IPS-18a (cell line): ENCODE measurements at regions not wholly inside any gene's neighbourhood (a gene's known extent, or its start where the extent isn't known, plus 50 kb on each side); places are given as distances from the start of the nearest gene placed in this dataset.

Experiments
- H3K27ac ChIP-seq: one replicate; pipeline ENCODE4 v1.5.1; 2013; ENCODE audit warnings: low read length
- H3K27me3 ChIP-seq: one replicate; pipeline ENCODE4 v1.6.1; 2013; ENCODE audit warnings: mild to moderate bottlenecking, low read length; ENCODE audit not compliant: control insufficient read depth, insufficient read depth
- H3K36me3 ChIP-seq: one replicate; pipeline ENCODE4 v1.6.1; 2013; ENCODE audit warnings: low read depth, low read length; ENCODE audit not compliant: control insufficient read depth
- H3K4me1 ChIP-seq: one replicate; pipeline ENCODE4 v1.6.1; 2013; ENCODE audit warnings: low read depth, low read length; ENCODE audit not compliant: control insufficient read depth
- H3K4me3 ChIP-seq: one replicate; pipeline ENCODE4 v1.5.1; 2013; ENCODE audit warnings: low read length
- H3K9ac ChIP-seq: one replicate; pipeline ENCODE4 v1.6.1; 2013; ENCODE audit warnings: mild to moderate bottlenecking, low read length, moderate library complexity
- H3K9me3 ChIP-seq: one replicate; pipeline ENCODE4 v1.6.1; 2013; ENCODE audit warnings: low read depth, low read length; ENCODE audit not compliant: control insufficient read depth

DNA sequence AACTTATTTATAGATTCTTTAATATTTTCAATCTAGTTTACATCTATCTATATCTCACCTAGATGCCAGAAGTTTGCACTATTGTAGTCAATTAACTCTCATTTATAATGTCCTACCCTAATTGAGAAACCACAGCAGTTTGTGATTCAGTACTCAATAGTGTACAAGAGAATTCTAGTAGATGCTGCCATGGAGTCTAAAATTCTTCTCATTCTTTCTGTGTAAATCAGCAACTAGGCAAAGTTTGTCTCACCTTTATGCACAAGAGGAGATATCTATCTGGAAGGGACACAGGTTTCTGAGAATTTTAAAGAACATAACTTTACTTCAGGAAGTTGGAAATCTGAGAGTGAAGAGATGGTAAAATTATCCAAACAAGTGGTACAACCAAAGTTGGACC is 173.0 kb upstream of the FBXL7 start:
- H3K4me3 ChIP-seq = no peak overlapping the region

DNA sequence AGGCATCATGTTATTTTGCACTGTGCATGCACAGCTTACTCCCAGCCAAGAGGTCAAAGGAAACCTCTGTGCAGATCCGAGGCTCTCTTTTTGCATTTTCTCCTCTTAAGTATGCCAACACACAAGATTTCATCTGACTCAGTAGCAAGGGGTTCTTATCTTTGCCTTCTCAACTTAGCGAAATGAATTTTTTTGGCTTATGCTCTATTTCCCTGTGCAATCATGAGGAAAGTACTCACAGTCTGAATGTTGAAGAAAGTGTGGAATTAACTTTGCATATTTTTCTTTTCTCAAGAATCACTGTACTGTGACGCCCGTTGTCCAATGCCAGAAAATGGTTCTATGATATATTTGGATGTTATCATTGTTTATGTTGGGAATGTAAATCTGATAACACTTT is 173.5 kb upstream of the FBXL7 start:
- Histone ChIP-seq H3K4me1 (no peaks in the 10 kb centered on the region), H3K36me3 (no peaks in the 10 kb centered on the region), H3K9me3 (no peaks in the 10 kb centered on the region), H3K27ac (no peak overlapping the region), H3K9ac (no peak overlapping the region), H3K4me3 (no peak overlapping the region), H3K27me3 (no peaks in the 10 kb centered on the region)

More for the DNA sequence above, 173.0 kb upstream of the FBXL7 start:
- no peaks in the 10 kb centered on the region for H3K4me1 ChIP-seq
- H3K27ac ChIP-seq = no peak overlapping the region
- H3K36me3 ChIP-seq = no peaks in the 10 kb centered on the region
- no peaks in the 10 kb centered on the region for H3K27me3 ChIP-seq
- no peak overlapping the region for H3K9ac ChIP-seq
- H3K9me3 ChIP-seq = no peaks in the 10 kb centered on the region

DNA sequence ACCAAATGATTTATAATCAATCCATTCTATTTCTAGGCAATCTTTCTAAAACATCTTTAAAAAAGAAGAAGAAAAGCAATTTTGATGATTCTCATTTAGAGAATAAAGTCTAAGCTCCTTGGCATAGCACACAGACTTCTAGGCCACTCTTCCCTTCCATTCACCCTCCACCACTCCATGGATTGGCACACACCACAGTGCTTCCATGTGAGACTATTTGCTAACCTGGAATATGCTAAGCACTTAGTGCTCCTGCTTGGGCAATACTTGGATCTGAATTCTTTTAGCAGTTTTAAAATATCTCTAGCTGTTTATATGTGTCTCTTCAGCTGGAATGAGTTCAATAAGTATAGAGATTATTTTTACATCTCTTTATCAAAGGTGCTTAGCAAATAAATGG is 177.6 kb upstream of the FBXL7 start:
- Histone ChIP-seq H3K36me3 (no peaks in the 10 kb centered on the region), H3K9me3 (no peaks in the 10 kb centered on the region), H3K4me3 (no peak overlapping the region), H3K4me1 (no peaks in the 10 kb centered on the region), H3K9ac (no peak overlapping the region), H3K27me3 (no peaks in the 10 kb centered on the region), H3K27ac (no peak overlapping the region)

GRCh38 chr5:15321776-15322175 is 178.2 kb upstream of the FBXL7 start:
- no peak overlapping the region for H3K27ac ChIP-seq
- H3K4me3 ChIP-seq = no peak overlapping the region

DNA sequence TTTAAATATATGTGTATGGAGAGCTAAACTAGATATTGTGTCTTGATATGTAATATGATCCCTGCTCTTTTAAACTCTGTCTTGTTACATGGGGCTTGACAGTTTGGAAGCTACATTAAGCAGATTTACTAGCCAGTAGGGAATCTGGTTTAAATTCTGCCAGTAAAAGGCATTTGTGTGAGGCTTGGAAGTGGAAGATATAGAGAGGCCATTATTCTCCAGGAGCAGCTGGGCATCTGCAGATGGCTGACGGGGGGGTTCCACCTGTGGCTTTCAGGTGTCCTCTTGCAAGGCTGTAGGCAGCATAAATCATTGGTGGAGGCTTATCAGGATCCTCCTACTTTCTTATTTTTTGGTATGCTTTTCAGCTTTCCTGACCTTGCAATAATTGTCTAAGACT is 179.1 kb upstream of the FBXL7 start:
- Histone ChIP-seq H3K36me3 (no peaks in the 10 kb centered on the region), H3K4me1 (no peaks in the 10 kb centered on the region)

More at GRCh38 chr5:15321776-15322175, 178.2 kb upstream of the FBXL7 start:
- Histone ChIP-seq H3K9ac (no peak overlapping the region), H3K4me1 (no peaks in the 10 kb centered on the region), H3K27me3 (no peaks in the 10 kb centered on the region), H3K36me3 (no peaks in the 10 kb centered on the region), H3K9me3 (no peaks in the 10 kb centered on the region)

DNA sequence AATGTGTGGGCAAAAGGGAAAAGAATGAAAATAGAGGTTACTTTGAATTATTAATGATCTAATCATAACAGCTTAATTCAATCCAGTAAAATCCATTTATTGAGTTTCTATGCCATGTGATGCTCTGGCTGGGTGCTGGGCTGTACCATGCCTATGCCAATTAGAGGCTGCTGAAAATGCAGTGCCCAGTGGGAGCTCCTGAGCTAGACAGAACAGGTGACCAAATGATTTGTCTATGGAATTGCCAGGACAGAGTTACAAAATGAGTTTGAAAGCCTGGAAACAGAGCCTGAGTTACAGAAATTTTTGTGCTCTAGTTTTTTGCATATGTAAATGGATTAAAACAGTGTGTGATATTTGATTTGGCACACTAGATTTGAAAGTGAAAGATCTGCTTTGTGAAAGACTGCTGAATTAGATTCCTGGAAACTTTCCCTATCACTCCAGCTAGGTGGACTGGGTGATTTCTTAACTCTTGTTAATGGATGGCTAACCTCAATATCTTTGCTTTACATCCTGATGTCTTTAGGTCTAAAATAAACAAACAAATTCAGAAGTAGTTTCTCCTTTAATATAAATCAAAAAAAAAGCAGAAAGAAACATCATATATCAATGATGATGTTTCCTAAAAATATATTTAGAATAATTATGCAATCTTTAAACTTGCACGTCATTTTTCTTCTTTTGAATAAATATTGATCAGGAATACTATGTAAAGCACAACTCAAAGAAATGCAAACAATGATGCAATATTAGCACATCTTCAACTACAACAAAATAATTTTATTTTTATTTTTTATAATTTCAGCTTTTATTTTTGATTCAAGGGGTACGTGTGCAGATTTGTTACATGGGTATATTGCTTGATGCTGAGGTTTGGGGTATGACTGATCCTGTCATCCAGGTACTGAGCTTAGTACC is 194.8 kb upstream of the FBXL7 start:
- no peaks in the 10 kb centered on the region for H3K4me1 ChIP-seq
- no peak overlapping the region for H3K27ac ChIP-seq
- H3K9ac ChIP-seq = no peak overlapping the region
- H3K36me3 ChIP-seq = no peaks in the 10 kb centered on the region
- no peak overlapping the region for H3K4me3 ChIP-seq
- H3K27me3 ChIP-seq = no peaks in the 10 kb centered on the region
- H3K9me3 ChIP-seq = no peaks in the 10 kb centered on the region

More for the DNA sequence above, 179.1 kb upstream of the FBXL7 start:
- no peaks in the 10 kb centered on the region for H3K27me3 ChIP-seq
- H3K27ac ChIP-seq = no peak overlapping the region
- no peak overlapping the region for H3K9ac ChIP-seq
- H3K9me3 ChIP-seq = no peaks in the 10 kb centered on the region
- H3K4me3 ChIP-seq = no peak overlapping the region

DNA sequence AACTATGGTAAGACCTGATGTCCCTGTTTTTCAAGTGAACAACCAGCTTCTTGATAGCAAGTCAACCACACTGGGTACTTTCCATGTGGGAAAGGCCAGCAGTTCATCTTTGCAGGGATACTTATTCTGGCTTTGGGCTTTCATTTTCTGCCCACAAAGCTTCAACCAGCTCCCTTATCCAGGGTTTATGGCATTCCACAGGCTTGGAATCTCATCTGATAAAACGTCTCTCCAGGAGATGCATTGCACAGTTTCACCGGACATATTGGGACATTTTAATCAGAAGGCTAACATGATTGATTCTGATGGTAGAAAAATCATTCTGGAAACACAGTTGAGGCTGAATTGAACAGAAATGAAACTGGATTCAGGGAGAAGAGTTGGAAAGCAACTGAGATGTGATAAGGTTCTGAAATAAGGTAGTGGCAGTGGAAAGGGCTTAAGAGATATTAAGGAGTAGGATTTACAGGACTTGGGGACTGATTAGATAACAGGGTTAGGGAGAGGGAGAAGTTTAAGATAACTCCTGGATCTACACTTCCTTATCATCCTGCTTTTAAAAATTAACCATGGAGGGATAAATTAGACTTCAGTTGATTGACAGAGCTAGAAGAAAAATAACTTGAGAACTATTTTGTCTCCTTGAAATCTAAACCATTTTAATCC is 195.8 kb upstream of the FBXL7 start:
- Histone ChIP-seq H3K27ac (no peak overlapping the region), H3K4me1 (no peaks in the 10 kb centered on the region), H3K36me3 (no peaks in the 10 kb centered on the region), H3K4me3 (no peak overlapping the region), H3K9ac (no peak overlapping the region), H3K27me3 (no peaks in the 10 kb centered on the region), H3K9me3 (no peaks in the 10 kb centered on the region)

- Histone ChIP-seq H3K27me3 (no peaks in the 10 kb centered on the region), H3K27ac (no peak overlapping the region), H3K4me1 (no peaks in the 10 kb centered on the region), H3K36me3 (no peaks in the 10 kb centered on the region), H3K4me3 (no peak overlapping the region), H3K9ac (no peak overlapping the region), H3K9me3 (no peaks in the 10 kb centered on the region)
These were observed 199.8 kb upstream of the FBXL7 start for GRCh38 chr5:15300141-15300540.

DNA sequence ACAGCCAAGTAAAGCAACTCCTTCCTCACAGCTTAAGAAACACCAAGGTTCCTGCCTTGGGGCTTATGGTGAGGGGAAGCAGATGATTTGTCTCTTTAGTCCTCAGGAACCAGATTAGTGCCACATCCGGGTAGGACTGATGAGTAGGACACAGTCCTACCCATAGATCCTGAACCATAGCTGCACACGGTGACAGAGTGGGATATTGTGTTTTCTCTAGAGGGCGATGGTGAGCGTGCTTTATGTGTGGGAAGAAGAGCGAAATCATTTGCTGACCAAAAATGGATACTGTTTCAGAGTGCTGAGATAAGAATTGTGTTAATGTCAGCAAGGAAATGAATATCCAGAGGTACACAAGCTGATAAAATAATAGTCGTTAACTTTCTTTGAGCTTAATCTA is 209.0 kb upstream of the FBXL7 start:
- H3K36me3 ChIP-seq = no peaks in the 10 kb centered on the region
- no peak overlapping the region for H3K9ac ChIP-seq
- no peaks in the 10 kb centered on the region for H3K27me3 ChIP-seq
- no peaks in the 10 kb centered on the region for H3K9me3 ChIP-seq
- H3K27ac ChIP-seq = no peak overlapping the region
- no peaks in the 10 kb centered on the region for H3K4me1 ChIP-seq
- no peak overlapping the region for H3K4me3 ChIP-seq

GRCh38 chr5:15286650-15287049 is 213.3 kb upstream of the FBXL7 start:
- Histone ChIP-seq H3K9ac (no peak overlapping the region), H3K4me3 (no peak overlapping the region), H3K9me3 (no peaks in the 10 kb centered on the region), H3K27me3 (no peaks in the 10 kb centered on the region), H3K27ac (no peak overlapping the region), H3K4me1 (no peaks in the 10 kb centered on the region), H3K36me3 (no peaks in the 10 kb centered on the region)

- no peaks in the 10 kb centered on the region for H3K36me3 ChIP-seq
- H3K9me3 ChIP-seq = no peaks in the 10 kb centered on the region
- H3K27me3 ChIP-seq = no peaks in the 10 kb centered on the region
- H3K9ac ChIP-seq = no peak overlapping the region
- H3K27ac ChIP-seq = no peak overlapping the region
- no peaks in the 10 kb centered on the region for H3K4me1 ChIP-seq
- H3K4me3 ChIP-seq = no peak overlapping the region
These were observed 213.9 kb upstream of the FBXL7 start for GRCh38 chr5:15285901-15286583.
